ENCODE measurements at regions not wholly inside any gene's neighbourhood (a gene's known extent, or its start where the extent isn't known, plus 50 kb on each side); places are given as distances from the start of the nearest gene placed in this dataset.

- TF ChIP-seq CTCF (conservative IDR thresholded peaks at IDR 0.05), result no peak
- no peak for TF ChIP-seq ZFX (IDR thresholded peaks at IDR 0.05)
Measured at GRCh38 chr5:36778336-36778735, 98.2 kb upstream of the NIPBL start.

All from C4-2B (cell line).